HEK293 (cell line): ENCODE measurements at regions not wholly inside any gene's neighbourhood (a gene's known extent, or its start where the extent isn't known, plus 50 kb on each side); places are given as distances from the start of the nearest gene placed in this dataset.

Experiments used
- CTCF ChIA-PET: fragments of 350-600 bp; formaldehyde crosslinking; extraction: SDS; loops from one replicate; lab custom pipeline; 2021; ENCODE audit warnings: antibody characterized with exemption; lab: Yijun Ruan, JAX
- POLR2A ChIA-PET: fragments of 300-600 bp; formaldehyde crosslinking; extraction: SDS; loops from one replicate; lab custom pipeline; 2020; ENCODE audit warnings: antibody characterized with exemption, inconsistent platforms; lab: Yijun Ruan, JAX
- H3K27ac ChIP-seq: fragments of 200-500 bp; sonication (Bioruptor generic); 2 replicates; pipeline ENCODE4 v1.5.1; 2014; ENCODE audit warnings: low read depth, low read length, control low read depth, inconsistent platforms; ENCODE audit errors: extremely low read depth
- H3K36me3 ChIP-seq, 2 experiments: fragments of 200-500 bp in 1 of 2; sonication (Bioruptor generic) in 1 of 2; 1 replicate in 1 of 2; 2 replicates in 1 of 2; pipeline ENCODE4 v1.5.1; 2014 to 2017; ENCODE audit warnings: inconsistent platforms in 2 of 2, low read length in 2 of 2; ENCODE audit not compliant: control insufficient read depth in 2 of 2, insufficient read depth in 1 of 2
- H3K4me1 ChIP-seq: fragments of 200-500 bp; sonication (Bioruptor generic); 2 replicates; pipeline ENCODE4 v1.5.1; 2014; ENCODE audit warnings: mild to moderate bottlenecking, low read length, inconsistent platforms; ENCODE audit not compliant: control insufficient read depth, insufficient read depth
- H3K4me3 ChIP-seq: 2 replicates; pipeline ENCODE4 v1.5.1; 2011; ENCODE audit warnings: low read depth, mild to moderate bottlenecking, control low read depth, low read length, moderate library complexity
- H3K9me3 ChIP-seq: fragments of 200-500 bp; sonication (Bioruptor generic); 2 replicates; pipeline ENCODE4 v1.5.1; 2014; ENCODE audit warnings: low read depth, low read length, inconsistent platforms; ENCODE audit not compliant: control insufficient read depth, insufficient read depth
- FEZF1 ChIP-seq: fragments of 450-650 bp; formaldehyde crosslinking; IDR thresholded peaks from 2 replicates; pipeline ENCODE4 v1.5.1; 2016; ENCODE audit warnings: missing biosample characterization, missing genetic modification characterization
- OVOL3 ChIP-seq: fragments of 450-650 bp; formaldehyde crosslinking; IDR thresholded peaks from 2 replicates; pipeline ENCODE4 v1.5.1; 2016; ENCODE audit warnings: missing biosample characterization, missing genetic modification characterization
- RBAK ChIP-seq: fragments of 450-650 bp; formaldehyde crosslinking; IDR thresholded peaks from 2 replicates; pipeline ENCODE4 v1.5.1; 2016; ENCODE audit warnings: missing biosample characterization, missing genetic modification characterization
- SCRT2 ChIP-seq: fragments of 450-650 bp; formaldehyde crosslinking; IDR thresholded peaks from 2 replicates; pipeline ENCODE4 v1.5.1; 2016; ENCODE audit warnings: missing biosample characterization, missing genetic modification characterization
- TCF7L2 ChIP-seq: IDR thresholded peaks from 2 replicates; pipeline ENCODE4 v1.6.1; 2011; ENCODE audit warnings: low read depth, mild to moderate bottlenecking, inconsistent platforms, low read length, moderate library complexity, borderline replicate concordance
- ZNF138 ChIP-seq: fragments of 450-650 bp; formaldehyde crosslinking; IDR thresholded peaks from 2 replicates; pipeline ENCODE4 v1.5.1; 2016; ENCODE audit warnings: missing biosample characterization, missing genetic modification characterization, borderline replicate concordance
- ZNF19 ChIP-seq: fragments of 450-650 bp; formaldehyde crosslinking; IDR thresholded peaks from 2 replicates; pipeline ENCODE4; 2016; ENCODE audit warnings: missing biosample characterization, missing genetic modification characterization, low read depth
- ZNF223 ChIP-seq: fragments of 450-650 bp; formaldehyde crosslinking; IDR thresholded peaks from 2 replicates; pipeline ENCODE4 v1.5.1; 2016; ENCODE audit warnings: missing biosample characterization, missing genetic modification characterization
- ZNF324 ChIP-seq: fragments of 450-650 bp; formaldehyde crosslinking; IDR thresholded peaks from 2 replicates; pipeline ENCODE4 v1.5.1; 2016; ENCODE audit warnings: missing biosample characterization, missing genetic modification characterization
- ZNF350 ChIP-seq: fragments of 450-650 bp; formaldehyde crosslinking; IDR thresholded peaks from 2 replicates; pipeline ENCODE4 v1.5.0; 2017; ENCODE audit warnings: missing biosample characterization, mild to moderate bottlenecking, missing genetic modification characterization
- ZNF416 ChIP-seq: fragments of 450-650 bp; formaldehyde crosslinking; IDR thresholded peaks from 2 replicates; pipeline ENCODE4 v1.5.1; 2016; ENCODE audit warnings: missing biosample characterization, missing genetic modification characterization
- ZNF48 ChIP-seq: fragments of 450-650 bp; formaldehyde crosslinking; IDR thresholded peaks from 2 replicates; pipeline ENCODE4 v1.5.1; 2016; ENCODE audit warnings: missing biosample characterization, missing genetic modification characterization
- ZNF529 ChIP-seq: fragments of 450-650 bp; formaldehyde crosslinking; IDR thresholded peaks from 2 replicates; pipeline ENCODE4 v1.5.1; 2017; ENCODE audit warnings: missing genetic modification characterization, missing biosample characterization; ENCODE audit not compliant: insufficient replicate concordance
- ZNF560 ChIP-seq: fragments of 450-650 bp; formaldehyde crosslinking; IDR thresholded peaks from 2 replicates; pipeline ENCODE4 v1.5.1; 2017; ENCODE audit warnings: missing biosample characterization, missing genetic modification characterization, borderline replicate concordance
- ZNF654 ChIP-seq: fragments of 450-650 bp; formaldehyde crosslinking; IDR thresholded peaks from 2 replicates; pipeline ENCODE4 v1.5.1; 2016; ENCODE audit warnings: low read depth, missing biosample characterization, missing genetic modification characterization
- ZNF677 ChIP-seq: fragments of 450-650 bp; IDR thresholded peaks from 2 replicates; pipeline ENCODE4 v1.5.0; 2018; ENCODE audit warnings: missing biosample characterization, mild to moderate bottlenecking, missing genetic modification characterization, moderate library complexity
- ZNF837 ChIP-seq: fragments of 450-650 bp; formaldehyde crosslinking; IDR thresholded peaks from 2 replicates; pipeline ENCODE4 v1.5.1; 2016; ENCODE audit warnings: missing biosample characterization, missing genetic modification characterization
- TF ChIP-seq, protein P1 (sequence below): fragments of 450-650 bp; IDR thresholded peaks from 2 replicates; pipeline ENCODE4 v1.5.1; 2018; ENCODE audit warnings: missing biosample characterization, mild to moderate bottlenecking, missing genetic modification characterization
- TF ChIP-seq, protein P2 (sequence below): fragments of 450-650 bp; formaldehyde crosslinking; IDR thresholded peaks from 2 replicates; pipeline ENCODE4 v1.5.1; 2016; ENCODE audit warnings: missing biosample characterization, missing genetic modification characterization
- TF ChIP-seq, protein P3 (sequence below): fragments of 450-650 bp; formaldehyde crosslinking; IDR thresholded peaks from 2 replicates; pipeline ENCODE4 v1.5.1; 2017; ENCODE audit warnings: missing biosample characterization, missing genetic modification characterization
- TF ChIP-seq, protein P4 (sequence below): fragments of 450-650 bp; formaldehyde crosslinking; IDR thresholded peaks from 2 replicates; pipeline ENCODE4 v1.5.1; 2016; ENCODE audit warnings: missing biosample characterization, missing genetic modification characterization
- TF ChIP-seq, protein P5 (sequence below): fragments of 450-650 bp; formaldehyde crosslinking; IDR thresholded peaks from 2 replicates; pipeline ENCODE4 v1.5.0; 2017; ENCODE audit warnings: missing biosample characterization, missing genetic modification characterization, borderline replicate concordance

DNA sequence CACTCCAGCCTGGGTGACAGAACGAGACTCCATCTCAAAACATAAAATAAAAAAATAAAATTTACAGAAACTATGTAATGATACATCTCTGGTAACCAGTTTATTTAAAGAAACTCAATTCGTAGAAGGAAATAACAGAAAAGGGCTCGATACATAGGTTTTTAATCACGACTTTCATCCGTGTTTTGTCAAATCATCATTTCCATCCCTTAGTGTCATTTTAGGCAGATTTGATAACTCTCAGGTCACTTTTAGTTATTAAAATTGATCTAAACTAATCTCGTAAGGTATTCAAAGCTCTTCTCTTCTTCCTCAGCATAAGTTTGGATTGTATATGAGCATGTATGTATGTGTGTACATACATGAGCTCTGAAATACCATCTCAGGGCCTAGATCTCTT lies 59.3 kb upstream of the SPTBN1 start (continued):
- no peak for TF ChIP-seq ZNF529 (tag by site-specific recombination)
- TF ChIP-seq ZNF677 (tag by site-specific recombination): no peak
- TF ChIP-seq, protein P1, sequence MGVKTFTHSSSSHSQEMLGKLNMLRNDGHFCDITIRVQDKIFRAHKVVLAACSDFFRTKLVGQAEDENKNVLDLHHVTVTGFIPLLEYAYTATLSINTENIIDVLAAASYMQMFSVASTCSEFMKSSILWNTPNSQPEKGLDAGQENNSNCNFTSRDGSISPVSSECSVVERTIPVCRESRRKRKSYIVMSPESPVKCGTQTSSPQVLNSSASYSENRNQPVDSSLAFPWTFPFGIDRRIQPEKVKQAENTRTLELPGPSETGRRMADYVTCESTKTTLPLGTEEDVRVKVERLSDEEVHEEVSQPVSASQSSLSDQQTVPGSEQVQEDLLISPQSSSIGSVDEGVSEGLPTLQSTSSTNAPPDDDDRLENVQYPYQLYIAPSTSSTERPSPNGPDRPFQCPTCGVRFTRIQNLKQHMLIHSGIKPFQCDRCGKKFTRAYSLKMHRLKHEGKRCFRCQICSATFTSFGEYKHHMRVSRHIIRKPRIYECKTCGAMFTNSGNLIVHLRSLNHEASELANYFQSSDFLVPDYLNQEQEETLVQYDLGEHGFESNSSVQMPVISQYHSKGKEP (tag by site-specific recombination): no peak
- no peak for TF ChIP-seq ZNF48 (tag by site-specific recombination)
- no peak for TF ChIP-seq ZNF324
- TF ChIP-seq, protein P2, sequence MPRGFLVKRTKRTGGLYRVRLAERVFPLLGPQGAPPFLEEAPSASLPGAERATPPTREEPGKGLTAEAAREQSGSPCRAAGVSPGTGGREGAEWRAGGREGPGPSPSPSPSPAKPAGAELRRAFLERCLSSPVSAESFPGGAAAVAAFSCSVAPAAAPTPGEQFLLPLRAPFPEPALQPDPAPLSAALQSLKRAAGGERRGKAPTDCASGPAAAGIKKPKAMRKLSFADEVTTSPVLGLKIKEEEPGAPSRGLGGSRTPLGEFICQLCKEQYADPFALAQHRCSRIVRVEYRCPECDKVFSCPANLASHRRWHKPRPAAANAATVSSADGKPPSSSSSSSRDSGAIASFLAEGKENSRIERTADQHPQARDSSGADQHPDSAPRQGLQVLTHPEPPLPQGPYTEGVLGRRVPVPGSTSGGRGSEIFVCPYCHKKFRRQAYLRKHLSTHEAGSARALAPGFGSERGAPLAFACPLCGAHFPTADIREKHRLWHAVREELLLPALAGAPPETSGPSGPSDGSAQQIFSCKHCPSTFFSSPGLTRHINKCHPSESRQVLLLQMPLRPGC (tag by site-specific recombination): no peak
- no peak for TF ChIP-seq ZNF350
- TF ChIP-seq, protein P3, sequence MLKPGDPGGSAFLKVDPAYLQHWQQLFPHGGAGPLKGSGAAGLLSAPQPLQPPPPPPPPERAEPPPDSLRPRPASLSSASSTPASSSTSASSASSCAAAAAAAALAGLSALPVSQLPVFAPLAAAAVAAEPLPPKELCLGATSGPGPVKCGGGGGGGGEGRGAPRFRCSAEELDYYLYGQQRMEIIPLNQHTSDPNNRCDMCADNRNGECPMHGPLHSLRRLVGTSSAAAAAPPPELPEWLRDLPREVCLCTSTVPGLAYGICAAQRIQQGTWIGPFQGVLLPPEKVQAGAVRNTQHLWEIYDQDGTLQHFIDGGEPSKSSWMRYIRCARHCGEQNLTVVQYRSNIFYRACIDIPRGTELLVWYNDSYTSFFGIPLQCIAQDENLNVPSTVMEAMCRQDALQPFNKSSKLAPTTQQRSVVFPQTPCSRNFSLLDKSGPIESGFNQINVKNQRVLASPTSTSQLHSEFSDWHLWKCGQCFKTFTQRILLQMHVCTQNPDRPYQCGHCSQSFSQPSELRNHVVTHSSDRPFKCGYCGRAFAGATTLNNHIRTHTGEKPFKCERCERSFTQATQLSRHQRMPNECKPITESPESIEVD (tag by site-specific recombination): no peak
- TF ChIP-seq, protein P4, sequence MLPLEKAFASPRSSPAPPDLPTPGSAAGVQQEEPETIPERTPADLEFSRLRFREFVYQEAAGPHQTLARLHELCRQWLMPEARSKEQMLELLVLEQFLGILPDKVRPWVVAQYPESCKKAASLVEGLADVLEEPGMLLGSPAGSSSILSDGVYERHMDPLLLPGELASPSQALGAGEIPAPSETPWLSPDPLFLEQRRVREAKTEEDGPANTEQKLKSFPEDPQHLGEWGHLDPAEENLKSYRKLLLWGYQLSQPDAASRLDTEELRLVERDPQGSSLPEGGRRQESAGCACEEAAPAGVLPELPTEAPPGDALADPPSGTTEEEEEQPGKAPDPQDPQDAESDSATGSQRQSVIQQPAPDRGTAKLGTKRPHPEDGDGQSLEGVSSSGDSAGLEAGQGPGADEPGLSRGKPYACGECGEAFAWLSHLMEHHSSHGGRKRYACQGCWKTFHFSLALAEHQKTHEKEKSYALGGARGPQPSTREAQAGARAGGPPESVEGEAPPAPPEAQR (tag by site-specific recombination): no peak
- no peak for TF ChIP-seq FEZF1 (tag by site-specific recombination)

DNA sequence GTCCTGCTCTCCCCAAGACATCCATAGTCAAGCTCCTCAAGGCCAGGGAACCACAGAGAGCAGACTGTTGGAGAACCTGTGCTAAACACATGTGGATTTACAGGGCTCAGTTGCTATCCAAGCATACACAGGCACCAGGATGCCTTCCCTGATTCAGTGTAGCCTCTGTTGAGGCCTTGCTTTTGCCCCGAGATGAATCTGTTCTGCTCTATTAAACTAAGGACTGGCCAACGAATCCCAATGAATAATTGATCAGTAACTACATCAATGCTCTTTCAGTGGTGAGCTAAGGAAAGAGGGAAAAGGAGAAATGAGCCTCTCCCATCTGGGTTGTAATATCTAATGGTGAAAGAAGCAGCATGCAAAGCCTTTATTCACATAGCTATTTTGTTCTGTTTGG lies 58.7 kb upstream of the SPTBN1 start:
- ChIA-PET POLR2A (no interaction called here), CTCF (no interaction called here)
- no peak overlapping the region for H3K4me3 ChIP-seq
- no peaks in the 10 kb centered on the region for H3K36me3 ChIP-seq
- H3K27ac ChIP-seq: no peak overlapping the region
- TF ChIP-seq ZNF19 (tag by site-specific recombination): no peak
- TF ChIP-seq, protein P5, sequence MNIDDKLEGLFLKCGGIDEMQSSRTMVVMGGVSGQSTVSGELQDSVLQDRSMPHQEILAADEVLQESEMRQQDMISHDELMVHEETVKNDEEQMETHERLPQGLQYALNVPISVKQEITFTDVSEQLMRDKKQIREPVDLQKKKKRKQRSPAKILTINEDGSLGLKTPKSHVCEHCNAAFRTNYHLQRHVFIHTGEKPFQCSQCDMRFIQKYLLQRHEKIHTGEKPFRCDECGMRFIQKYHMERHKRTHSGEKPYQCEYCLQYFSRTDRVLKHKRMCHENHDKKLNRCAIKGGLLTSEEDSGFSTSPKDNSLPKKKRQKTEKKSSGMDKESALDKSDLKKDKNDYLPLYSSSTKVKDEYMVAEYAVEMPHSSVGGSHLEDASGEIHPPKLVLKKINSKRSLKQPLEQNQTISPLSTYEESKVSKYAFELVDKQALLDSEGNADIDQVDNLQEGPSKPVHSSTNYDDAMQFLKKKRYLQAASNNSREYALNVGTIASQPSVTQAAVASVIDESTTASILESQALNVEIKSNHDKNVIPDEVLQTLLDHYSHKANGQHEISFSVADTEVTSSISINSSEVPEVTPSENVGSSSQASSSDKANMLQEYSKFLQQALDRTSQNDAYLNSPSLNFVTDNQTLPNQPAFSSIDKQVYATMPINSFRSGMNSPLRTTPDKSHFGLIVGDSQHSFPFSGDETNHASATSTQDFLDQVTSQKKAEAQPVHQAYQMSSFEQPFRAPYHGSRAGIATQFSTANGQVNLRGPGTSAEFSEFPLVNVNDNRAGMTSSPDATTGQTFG (tag by site-specific recombination): no peak
- TF ChIP-seq TCF7L2: no peak
- TF ChIP-seq OVOL3 (tag by site-specific recombination): no peak
- TF ChIP-seq ZNF138: no peak
- TF ChIP-seq ZNF223: no peak
- no peak for TF ChIP-seq ZNF416
- TF ChIP-seq ZNF654 (tag by site-specific recombination): no peak
- TF ChIP-seq ZNF560 (tag by site-specific recombination): no peak
- no peak for TF ChIP-seq SCRT2 (tag by site-specific recombination)
- TF ChIP-seq ZNF837 (tag by site-specific recombination): no peak
- TF ChIP-seq RBAK (tag by site-specific recombination): no peak
- H3K9me3 ChIP-seq: no peaks in the 10 kb centered on the region
- no peaks in the 10 kb centered on the region for H3K4me1 ChIP-seq
